Stimulated activated CD8-positive, alpha-beta memory T cell treated with anti-CD3 and anti-CD28 coated beads, Interleukin-4, amount 100 ng/mL, for 4 hours (primary cell): ENCODE measurements at regions not wholly inside any gene's neighbourhood (a gene's known extent, or its start where the extent isn't known, plus 50 kb on each side); places are given as distances from the start of the nearest gene placed in this dataset.
"Not testable (repeated sequence)": the region's sequence is repeated elsewhere in the genome, so short reads cannot be mapped to it uniquely, and the experiment has no call there.

Source experiments
- DNase-seq, 2 donors: peaks; one replicate each; pipeline ENCODE4 v3.0.0-alpha.2; 2020; ENCODE audit warnings: low read depth in 2 of 2, low spot score in 1 of 2

DNA sequence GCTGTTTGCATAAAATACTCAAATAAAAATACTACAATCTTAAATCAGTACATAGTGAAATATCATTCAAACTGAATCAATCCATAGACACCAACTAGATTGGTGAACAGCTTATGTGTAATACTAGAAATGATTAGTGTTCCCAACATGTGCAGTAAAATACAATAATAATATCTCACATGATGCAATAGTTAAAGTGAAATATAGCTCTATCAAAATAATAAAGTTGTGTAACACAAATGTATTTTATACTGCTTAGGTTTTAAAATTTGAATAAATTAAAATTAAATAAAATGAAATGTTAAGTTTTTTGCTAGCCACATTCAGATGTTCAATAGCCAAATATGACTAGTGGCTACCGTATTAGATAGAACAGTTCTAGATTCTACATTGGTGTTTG lies 714.1 kb downstream of the ZNF385D start:
- DNase-seq, result no peak

DNA sequence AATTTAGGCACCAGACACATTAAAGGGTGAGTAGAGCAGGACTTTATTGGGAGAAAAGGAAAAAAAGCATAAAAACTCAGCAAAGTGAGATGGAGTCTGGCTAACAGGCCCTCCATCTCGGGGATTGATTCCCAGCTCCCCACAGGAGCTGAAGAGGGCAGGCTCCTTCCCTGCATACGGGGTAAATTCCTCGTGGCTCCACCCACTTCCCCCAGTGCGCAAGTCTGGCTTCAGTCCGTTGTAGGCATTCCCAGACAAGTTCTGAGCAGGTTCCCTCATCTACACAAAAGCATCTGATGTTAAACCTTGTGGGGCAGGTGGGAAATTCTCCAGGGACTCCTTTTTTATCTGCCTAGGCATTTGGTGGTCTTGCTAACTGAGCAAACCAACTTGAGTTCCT lies 722.6 kb downstream of the ZNF385D start:
- DNase-seq, result no peak

DNA sequence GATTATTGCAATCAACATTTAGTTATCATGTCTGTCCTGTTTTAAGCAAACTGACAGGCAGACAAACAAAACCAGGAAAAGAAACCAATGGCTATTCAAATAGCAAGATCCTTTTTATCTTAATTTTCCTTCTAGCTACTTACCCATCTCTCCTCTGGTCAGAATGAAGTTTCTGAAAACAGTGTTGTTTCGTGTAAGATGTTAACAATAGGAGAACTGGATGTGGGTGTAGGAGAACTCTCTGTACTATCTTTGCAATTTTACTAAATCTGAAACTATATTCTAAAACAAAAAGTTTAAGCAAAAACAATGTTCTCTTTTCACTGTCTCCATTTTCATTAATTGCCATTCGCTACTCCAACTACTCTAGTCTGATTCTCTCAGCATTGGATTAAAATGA lies 726.4 kb downstream of the ZNF385D start:
- DNase-seq, result no peak

DNA sequence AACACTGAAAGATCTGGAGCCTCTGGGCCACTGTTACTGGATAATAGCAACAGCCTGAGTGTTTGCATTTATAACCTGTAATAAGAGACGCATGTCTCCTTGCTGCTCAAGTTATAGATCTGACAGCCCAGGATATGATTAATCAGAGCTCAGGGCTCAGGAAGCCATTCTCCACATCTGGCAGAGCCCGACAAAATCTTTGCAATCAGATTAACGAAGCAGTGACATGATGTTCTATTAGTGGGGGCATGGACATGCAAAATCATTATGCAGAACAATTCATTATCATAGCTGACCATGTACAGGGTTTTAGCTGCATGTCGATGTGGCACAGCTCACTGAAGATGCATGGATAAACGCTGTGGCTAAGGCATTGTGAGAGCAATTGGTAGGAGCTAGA lies 730.3 kb downstream of the ZNF385D start:
- no peak for DNase-seq

DNA sequence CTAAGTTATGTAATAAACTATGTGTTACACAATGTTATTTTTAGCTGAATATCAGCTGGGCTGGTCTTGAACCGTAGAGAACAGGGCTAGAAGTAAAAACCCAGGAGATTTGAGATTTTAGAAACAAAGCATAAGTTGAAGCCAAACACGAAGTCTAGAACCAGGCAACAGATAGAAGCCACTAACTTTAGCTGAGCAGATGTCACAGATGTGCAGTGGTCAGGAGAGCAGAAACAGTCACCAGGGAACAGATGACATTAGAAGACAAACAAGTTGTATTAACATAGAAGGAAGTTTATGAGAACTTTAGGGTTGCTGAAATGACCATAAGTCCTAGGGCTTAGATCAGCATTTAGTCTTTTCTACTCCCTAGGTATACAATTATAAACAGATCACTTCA lies 731.0 kb downstream of the ZNF385D start:
- DNase-seq, result no peak

DNA sequence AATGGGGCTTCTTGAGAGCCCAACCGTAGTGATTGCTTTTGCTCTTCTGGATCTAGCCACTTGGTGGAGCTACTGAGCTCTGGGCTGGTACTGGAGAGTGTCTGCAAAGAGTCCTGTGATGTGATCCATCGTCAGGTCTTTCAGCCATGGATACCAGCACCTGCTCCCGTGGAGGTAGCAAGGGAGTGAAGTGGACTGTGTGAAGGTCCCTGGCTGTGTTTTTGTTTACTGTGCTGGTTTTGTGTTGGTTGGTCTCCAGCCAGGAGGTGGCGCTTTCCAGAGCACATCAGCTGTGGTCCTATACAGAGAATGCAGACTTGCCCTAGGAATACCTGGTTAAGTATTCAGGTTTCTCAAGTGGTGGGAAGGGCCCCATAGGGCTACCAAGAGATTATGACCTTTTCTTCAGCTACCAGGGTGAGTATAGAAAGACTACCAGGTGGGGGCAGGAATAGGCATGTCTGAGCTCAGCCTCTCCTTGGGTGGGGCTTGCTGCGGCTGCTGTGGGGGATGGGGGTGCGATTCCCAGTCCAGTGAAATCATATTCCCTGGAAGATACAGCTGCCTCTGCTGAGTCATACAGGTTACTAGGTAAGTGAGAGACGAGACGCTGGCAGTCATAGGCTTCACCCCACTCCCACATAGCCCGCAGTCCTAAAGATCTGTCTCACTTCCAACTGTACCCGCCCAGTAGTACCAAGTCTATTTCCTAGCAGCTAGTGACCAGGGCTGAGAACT lies 733.7 kb downstream of the ZNF385D start:
- no peak for DNase-seq

DNA sequence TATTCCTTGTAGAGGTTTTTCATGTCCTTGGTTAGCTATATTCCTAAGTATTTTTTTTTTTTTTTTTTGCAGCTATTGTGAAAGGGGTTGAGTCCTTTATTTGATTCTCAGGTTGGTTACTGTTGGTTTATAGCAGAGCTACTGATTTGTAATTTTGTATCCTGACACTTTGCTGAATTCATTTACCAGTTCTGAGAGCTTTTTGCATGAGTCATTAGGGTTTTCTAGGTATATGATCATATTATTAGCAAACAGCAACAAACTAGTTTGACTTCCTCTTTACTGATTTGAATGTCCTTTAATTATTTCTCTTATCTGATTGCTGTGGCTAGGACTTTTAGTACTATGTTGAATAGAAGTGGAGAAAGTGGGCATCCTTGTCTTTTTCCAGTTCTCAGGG lies 737.4 kb downstream of the ZNF385D start:
- DNase-seq, result no peak

DNA sequence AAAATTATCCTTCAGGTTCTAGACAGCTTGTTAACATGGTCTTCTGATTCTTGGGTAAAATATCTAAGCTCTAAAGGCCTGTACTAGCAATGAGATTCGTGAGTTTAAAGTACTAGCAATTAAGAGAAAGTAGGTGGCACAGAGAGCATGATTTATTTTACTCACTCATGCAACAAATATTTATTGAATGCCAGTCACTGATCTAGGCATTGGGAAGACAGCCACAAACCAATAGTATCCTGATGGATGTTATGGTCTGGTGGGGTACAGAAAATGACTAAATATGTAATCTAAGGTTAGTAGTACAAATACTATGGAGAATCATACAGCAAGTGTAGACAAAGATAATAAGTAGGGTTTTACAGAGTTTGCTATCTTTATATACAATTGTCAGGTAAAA lies 751.3 kb downstream of the ZNF385D start:
- DNase-seq, result no peak

DNA sequence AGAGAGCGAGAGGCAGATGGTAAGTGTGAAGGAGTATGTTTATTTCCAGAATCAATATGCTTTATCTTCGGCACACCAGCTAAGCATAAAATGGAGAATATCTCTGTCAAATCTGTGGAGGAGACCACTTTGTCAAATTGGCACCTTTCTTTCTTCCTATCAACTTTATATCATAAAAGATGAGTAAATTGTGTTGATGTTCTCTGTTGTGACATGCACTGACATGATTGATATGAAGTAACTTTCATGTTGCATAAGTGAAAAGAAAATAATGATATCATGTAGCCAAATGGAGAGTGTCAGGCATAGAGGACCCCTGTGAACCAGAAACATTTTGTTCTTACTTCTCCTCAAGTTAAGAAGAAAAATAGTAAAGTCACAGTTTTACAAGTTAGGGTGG lies 753.8 kb downstream of the ZNF385D start:
- DNase-seq, result no peak

DNA sequence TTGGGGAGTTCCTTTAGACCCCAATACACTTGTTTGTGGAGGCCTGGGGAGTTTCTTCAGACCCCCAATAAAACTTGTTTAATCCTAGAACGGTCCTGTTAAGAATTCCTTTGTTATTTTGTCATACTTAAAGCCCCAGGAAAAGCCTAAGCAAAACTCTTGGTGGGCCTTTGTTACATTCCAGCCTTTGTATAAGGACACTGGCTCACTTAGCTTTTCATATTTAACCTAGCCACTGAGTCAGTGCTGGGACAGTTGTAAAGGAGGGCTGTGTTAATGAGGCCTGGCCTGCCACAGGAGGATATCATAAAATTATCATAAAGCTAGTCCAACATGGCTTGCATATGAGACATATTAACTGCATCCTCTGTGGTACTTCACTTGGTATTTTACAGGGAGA lies 760.1 kb downstream of the ZNF385D start:
- no peak for DNase-seq

DNA sequence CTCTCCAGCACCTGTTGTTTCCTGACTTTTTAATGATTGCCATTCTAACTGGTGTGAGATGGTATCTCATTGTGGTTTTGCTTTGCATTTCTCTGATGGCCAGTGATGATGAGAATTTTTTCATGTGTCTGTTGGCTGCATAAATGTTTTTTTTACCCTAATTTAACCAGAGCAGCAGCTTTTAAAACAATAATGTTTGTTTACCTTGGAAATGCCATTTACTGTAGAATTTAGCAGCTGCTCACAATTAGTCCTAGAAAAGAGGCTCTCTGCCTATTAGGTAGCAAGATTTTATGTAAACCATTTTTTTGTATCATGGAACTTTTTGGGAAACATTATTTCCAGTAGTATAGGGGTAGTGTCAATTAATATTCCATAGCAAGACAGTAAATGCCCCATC lies 761.4 kb downstream of the ZNF385D start:
- not testable (repeated sequence) for DNase-seq

DNA sequence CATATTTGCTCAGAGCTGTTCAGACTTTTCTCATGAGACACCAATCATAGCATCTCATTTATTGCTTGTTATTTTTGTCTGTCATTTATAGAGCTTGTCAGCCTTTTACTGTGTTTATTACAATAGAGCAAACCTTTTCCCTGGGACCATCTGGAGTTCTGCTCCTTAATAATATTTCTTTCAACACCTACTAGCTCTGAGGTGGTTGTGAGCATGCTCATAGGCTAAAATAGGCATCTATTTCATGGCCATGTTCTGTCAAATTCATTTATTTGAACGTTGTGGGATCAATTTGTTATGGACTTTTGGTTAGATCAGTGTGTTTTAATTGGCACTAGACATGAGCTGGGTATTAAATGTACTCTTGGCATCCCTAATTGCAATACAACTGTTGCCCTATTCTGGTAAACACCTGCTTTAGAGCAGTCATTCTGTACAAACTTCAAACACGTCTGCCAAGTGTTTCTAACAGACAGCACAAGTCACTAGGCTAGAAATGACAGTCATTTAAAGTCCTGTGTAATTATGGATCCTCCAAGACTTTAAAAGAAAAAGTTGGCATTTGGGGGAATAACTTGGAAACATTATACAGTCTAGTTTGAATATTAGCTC lies 766.3 kb downstream of the ZNF385D start:
- no peak for DNase-seq

DNA sequence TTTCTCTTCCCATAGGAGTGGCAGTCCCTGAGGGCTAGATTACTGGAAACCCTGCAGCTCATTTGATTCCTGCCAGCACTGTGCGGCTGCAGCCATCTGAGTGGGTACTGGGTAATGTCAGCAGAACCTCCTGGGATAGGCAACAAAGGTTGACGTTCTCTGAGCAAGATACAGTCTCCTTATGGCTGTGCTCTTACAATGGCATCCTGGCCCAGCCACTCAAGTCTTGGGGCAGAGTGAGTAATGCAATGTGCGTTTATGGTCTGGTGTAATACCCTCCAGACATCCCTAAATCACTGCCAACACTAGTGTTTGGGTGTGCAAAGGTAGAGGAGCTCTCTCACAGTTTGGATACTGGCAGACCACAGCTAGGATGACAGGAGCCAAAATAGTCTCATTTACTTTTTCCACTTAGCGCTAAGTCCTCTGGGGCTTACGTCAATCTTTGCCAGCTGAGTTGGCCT lies 775.8 kb downstream of the ZNF385D start:
- DNase-seq, result no peak

DNA sequence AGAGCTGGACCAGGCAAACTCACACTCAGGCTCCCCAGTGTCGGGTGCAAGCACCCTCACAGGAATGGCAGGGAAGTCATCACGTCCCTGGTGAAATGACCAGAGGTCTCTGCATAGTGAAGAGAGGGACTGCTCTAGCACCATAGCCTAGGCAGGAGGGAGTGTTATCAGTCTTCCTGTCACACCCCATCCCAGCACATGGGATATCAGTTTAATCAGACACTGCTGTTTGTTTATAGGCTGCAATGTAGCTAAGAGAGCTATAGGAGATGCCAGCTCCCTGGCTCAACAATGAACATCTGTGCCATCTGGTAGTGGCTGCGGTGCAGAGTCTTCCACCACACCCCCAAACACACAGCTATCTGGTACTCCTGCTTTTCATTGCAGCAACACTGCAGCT lies 776.6 kb downstream of the ZNF385D start:
- no peak for DNase-seq

DNA sequence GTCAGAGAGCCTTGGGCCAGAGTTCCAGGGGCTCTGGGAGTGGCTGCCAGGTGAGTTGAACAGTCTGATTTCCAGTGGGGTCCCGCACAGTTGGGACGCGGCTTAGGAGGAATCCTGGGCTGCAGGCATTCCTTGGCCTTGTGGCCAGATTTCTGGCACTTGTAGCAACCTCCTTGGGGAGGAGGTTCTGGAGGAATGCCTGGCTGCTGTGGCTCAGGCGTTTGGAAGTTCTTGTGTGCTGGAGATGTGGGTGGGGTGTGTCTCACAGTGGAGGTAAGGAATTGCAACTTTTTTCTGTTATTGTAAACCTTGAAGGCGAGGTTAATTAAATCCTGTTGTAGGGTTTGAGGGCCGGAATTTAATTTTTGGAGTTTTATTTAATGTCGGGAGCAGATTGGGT lies 780.2 kb downstream of the ZNF385D start:
- not testable (repeated sequence) for DNase-seq

DNA sequence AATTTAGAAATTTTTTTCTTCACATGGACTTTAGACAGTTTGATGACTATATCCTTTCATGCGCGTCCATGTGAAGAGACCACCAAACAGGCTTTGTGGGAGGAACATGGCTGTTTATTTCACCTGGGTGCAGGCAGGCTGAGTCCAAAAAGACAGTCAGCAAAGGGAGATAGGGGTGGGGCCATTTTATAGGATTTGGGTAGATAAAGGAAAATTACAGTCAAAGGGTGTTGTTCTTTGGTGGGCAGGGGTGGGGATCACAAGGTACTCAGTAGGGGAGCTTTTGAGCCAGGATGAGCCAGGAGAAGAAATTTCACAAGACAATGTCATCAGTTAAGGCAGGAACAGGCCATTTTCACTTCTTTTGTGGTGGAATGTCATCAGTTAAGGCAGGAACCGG lies 781.5 kb upstream of the SGO1 start:
- not testable (repeated sequence) for DNase-seq

DNA sequence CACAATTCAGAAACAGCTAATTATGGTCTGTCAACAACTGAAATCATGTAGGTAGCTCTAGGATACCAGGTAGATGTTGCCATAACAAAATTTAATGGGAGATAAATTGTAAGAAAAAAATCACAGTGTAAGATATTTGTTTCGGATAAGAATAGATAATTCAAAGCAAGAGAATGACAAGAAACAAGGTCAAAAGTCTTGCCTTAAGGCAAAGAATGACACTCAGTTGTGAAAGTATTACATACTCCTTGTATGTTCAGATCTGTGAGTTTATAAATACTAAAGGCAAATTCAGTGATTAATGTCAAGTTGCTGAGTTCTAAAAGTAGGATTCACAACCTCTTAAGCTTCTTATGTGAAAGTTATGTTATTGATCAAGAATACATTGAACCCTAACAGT lies 772.2 kb upstream of the SGO1 start:
- DNase-seq, result no peak

DNA sequence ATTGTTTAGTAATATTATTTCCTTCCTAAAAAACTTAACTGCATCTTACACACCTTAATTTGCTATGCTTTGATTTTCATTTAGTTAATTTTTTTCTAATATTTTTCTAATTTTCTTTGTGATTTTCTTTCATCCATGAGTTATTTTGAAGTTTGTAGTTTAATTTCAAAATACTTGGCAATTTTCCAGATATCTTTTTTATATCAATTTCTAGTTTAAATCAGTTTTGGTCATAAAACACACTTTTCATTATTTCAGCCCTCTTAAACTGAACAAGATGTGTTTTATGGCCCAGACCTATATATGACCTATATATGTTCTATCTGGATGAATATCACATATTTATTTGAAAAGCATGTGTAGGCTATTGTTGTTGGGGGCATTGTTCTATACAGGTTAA lies 759.9 kb upstream of the SGO1 start:
- DNase-seq, result no peak

DNA sequence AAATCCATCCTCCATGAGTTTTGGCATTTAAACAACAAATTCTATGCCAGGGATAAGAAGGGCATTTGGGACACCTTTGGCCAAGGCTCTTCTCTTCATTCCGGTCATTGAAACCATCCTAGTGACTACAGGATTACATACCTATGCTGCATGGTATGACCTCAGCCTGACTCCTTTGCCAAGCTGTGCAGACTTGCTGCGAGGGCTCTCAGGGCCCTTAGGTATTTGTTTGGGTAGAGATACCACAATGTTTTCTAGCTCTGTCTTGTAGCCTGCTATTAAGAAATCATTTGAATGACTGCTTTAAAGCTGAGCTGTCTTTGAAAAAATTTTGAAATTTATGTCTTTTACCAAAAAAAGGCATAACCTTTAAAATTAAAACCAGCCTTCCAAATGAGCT lies 749.8 kb upstream of the SGO1 start:
- no peak for DNase-seq

DNA sequence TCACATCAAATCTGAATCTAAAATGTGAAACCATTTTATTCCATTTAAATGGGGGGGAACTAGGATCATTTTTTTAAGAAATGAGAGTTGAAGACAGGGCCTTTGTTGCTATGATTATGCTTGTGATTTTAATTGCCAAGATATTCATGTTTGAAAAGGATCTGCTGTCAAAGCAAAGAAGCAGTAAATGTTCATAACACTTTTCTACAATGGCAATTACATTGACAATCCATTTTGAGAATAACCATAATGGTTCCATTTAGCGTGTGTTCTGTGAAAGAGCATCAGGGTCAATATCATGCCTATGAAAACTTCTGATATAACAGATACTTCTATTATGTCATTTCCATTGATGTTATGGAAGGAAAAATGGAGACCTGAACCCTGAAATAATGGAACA lies 745.8 kb upstream of the SGO1 start:
- DNase-seq, result no peak

DNA sequence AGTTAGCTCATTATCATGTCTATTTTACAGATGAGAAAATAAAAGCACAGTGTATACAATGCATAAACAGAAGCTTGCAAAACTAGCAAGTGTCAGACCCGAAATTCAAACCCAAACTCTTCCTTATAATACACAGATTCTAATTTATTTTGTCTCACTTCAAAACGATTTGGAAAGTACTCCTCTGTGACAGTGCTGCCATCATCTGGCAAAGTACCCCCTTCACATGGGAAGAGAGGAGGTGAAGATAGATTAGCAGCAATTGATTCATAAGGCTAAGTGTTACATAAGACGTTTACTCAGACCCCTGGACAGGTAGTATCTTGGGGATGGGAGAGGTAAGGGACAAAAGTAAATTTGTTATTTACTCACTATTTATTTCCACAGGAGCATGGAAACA lies 744.0 kb upstream of the SGO1 start:
- no peak for DNase-seq

DNA sequence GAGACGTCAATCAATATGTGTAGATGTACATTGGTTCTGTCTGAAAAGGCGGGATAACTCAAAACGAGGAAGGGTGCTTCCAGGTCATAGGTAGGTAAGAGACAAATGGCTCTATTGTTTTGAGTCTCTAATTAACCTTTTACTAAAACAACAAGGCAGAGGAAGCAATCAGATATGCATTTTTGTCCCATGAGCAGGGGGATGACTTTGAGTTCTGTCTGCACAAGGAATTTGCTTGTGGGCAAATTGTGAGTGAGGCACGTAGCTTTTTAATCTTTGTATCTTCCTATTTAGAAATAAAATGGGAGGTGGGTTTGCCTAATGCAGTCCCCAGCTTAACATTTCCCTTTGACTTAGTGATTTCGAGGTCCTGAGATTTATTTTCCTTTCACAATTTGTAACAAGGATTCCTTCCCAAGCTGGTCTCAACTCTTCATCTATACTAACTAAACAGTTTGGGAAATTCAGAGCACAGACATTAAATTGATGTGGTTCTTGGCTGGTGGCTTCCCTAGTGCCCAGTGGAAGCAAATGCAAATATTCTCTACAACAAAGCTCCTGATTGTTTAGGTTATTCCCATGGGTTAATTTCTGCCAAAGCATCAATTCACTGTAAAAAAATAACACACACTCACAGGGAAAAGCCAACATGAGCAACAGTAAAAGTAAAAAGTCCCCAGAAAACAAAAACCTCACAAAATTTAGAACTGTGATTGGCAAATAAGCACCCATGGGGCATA lies 738.8 kb upstream of the SGO1 start:
- no peak for DNase-seq
